Inflammatory macrophage treated with lipopolysaccharide for 4 hours (primary cell): ENCODE measurements at regions not wholly inside any gene's neighbourhood (a gene's known extent, or its start where the extent isn't known, plus 50 kb on each side); places are given as distances from the start of the nearest gene placed in this dataset.

ENCODE experiments used
- DNase-seq: peaks from one replicate; pipeline ENCODE4 v3.0.0-alpha.2; 2020

- DNase-seq = no peak
Measured at GRCh38 chr19:31718032-31718431, 368.8 kb upstream of the TSHZ3 start.

GRCh38 chr19:31718898-31719297 is 369.7 kb upstream of the TSHZ3 start:
- DNase-seq = no peak

GRCh38 chr19:31723101-31723500 is 373.9 kb upstream of the TSHZ3 start:
- DNase-seq = no peak

GRCh38 chr19:31725051-31725450 is 375.8 kb upstream of the TSHZ3 start:
- DNase-seq = no peak

GRCh38 chr19:31727536-31727935 is 378.3 kb upstream of the TSHZ3 start:
- DNase-seq = no peak

- no peak for DNase-seq
Measured at GRCh38 chr19:31730270-31730669, 381.0 kb upstream of the TSHZ3 start.

GRCh38 chr19:31733591-31733990 is 384.4 kb upstream of the TSHZ3 start:
- no peak for DNase-seq

GRCh38 chr19:31742249-31742648 is 393.0 kb upstream of the TSHZ3 start:
- DNase-seq = no peak

GRCh38 chr19:31745731-31746130 is 396.5 kb upstream of the TSHZ3 start:
- DNase-seq = no peak

GRCh38 chr19:31749231-31749630 is 400.0 kb upstream of the TSHZ3 start:
- DNase-seq = no peak

GRCh38 chr19:31759359-31759758 is 410.1 kb upstream of the TSHZ3 start:
- no peak for DNase-seq

- no peak for DNase-seq
Measured at GRCh38 chr19:31761281-31761913, 412.2 kb upstream of the TSHZ3 start.

- no peak for DNase-seq
Measured at GRCh38 chr19:31770223-31770622, 421.0 kb upstream of the TSHZ3 start.

GRCh38 chr19:31772915-31773314 is 423.7 kb upstream of the TSHZ3 start:
- no peak for DNase-seq

GRCh38 chr19:31781542-31781941 is 432.3 kb upstream of the TSHZ3 start:
- DNase-seq = no peak

- no peak for DNase-seq
Measured at GRCh38 chr19:31783592-31783991, 434.4 kb upstream of the TSHZ3 start.

- no peak for DNase-seq
Measured at GRCh38 chr19:31784671-31785101, 435.4 kb upstream of the TSHZ3 start.

- no peak for DNase-seq
Measured at GRCh38 chr19:31801611-31802010, 452.4 kb upstream of the TSHZ3 start.

GRCh38 chr19:31803835-31804446 is 454.7 kb upstream of the TSHZ3 start:
- no peak for DNase-seq

GRCh38 chr19:31804668-31805067 is 455.4 kb upstream of the TSHZ3 start:
- no peak for DNase-seq

GRCh38 chr19:31810536-31811109 is 461.4 kb upstream of the TSHZ3 start:
- no peak for DNase-seq

GRCh38 chr19:31817971-31818797 is 468.9 kb upstream of the TSHZ3 start:
- DNase-seq = no peak

GRCh38 chr19:31818798-31819105 is 469.5 kb upstream of the TSHZ3 start:
- no peak for DNase-seq

GRCh38 chr19:31819837-31820236 is 470.6 kb upstream of the TSHZ3 start:
- no peak for DNase-seq
